DMS53 treated with DMSO at 0.1 percent for 48 hours (cell line): ENCODE measurements at regions not wholly inside any gene's neighbourhood (a gene's known extent, or its start where the extent isn't known, plus 50 kb on each side); places are given as distances from the start of the nearest gene placed in this dataset.

Experiments
- DNase-seq: peaks from one replicate; lab custom pipeline; 2025; ENCODE audit not compliant: unreplicated experiment; lab: John Stamatoyannopoulos, UW

DNA sequence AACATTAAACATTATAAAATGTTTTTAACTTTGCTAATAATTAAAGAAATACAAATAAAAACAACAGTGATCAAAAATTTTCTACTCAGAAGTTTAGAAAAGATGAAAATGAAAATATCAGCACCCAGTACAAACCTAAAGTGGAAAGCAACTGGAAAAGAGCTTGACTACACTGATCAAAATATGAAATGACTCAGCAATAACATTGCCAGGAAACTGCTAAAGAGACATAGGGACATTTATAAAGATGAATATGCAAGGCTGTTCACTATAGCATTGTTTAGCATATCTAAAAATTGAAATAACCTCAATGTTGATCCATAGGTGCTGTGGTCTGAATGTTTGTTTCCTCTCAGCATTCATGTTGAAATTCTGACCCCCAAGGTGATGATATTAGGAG lies 88.5 kb upstream of the NOCT start:
- DNase-seq, result no peak

- no peak for DNase-seq
Observed at GRCh38 chr4:138925495-138925894, 90.1 kb upstream of the NOCT start.

GRCh38 chr4:138919094-138919936 lies 96.3 kb upstream of the NOCT start:
- DNase-seq, result peak; percentile 71

GRCh38 chr4:138918169-138918869 lies 97.3 kb upstream of the NOCT start:
- no peak for DNase-seq

GRCh38 chr4:138916763-138917162 lies 98.8 kb upstream of the NOCT start:
- DNase-seq, result no peak

DNA sequence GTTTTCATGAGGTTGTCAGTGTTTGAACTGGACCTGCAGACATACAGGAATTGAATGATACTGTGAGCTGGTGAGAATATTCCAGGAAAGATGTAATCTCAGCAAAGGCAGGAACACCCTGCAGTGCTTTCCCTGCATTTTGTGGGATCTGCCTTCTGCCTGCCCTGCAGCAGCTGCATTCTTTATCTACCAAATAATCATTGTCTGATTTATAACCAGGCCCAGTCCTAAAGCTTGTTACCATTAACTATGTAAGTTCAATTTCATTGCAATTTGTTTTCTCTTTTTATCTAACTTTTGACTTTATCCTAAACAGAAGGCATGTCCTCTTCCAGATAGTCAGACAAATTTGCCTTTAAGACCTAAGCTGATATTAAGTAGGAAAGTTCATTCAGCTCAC lies 99.8 kb upstream of the NOCT start:
- DNase-seq, result no peak

GRCh38 chr4:138912704-138913340 lies 102.8 kb upstream of the NOCT start:
- DNase-seq, result peak; percentile 61

DNA sequence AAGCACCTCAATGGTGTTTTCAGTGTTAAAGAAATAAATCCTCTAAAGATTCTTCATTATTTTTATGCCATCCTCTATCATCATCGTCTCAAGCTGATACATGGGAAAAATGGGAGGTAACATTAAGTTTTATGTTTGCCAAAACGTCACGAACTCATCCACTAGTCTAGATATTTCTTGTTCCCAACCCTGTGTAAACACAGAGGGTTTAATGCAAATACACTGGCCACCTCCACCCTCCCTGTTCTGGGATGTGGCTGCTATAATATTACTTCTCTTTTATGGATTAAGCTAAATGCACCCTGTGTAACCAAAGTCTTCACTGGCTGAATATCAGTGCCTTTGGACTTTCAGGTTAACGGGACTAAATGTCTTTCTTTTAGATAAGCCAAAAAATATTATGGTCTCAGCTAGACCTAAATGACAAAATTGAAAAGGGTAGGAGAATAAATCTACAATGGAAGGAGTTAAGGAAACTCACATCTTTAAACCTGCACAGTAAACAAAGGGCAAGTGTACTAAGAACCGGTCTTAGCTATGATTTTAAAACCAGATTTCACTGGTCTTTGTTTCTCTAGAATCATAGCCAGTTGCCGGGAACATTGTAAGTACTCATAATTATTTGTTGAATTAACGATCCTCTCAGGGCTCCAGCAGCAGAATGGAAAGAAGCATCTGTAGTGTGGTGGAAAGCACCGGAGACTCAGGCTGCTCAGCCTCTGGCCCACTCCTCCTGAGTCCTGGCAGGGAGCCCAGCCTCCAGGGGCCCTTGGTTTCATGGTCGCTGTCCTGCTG lies 103.5 kb upstream of the NOCT start:
- DNase-seq, result peak; percentile 81

- DNase-seq, result peak; percentile 92
Observed at GRCh38 chr4:138910914-138911336, 104.7 kb upstream of the NOCT start.

DNA sequence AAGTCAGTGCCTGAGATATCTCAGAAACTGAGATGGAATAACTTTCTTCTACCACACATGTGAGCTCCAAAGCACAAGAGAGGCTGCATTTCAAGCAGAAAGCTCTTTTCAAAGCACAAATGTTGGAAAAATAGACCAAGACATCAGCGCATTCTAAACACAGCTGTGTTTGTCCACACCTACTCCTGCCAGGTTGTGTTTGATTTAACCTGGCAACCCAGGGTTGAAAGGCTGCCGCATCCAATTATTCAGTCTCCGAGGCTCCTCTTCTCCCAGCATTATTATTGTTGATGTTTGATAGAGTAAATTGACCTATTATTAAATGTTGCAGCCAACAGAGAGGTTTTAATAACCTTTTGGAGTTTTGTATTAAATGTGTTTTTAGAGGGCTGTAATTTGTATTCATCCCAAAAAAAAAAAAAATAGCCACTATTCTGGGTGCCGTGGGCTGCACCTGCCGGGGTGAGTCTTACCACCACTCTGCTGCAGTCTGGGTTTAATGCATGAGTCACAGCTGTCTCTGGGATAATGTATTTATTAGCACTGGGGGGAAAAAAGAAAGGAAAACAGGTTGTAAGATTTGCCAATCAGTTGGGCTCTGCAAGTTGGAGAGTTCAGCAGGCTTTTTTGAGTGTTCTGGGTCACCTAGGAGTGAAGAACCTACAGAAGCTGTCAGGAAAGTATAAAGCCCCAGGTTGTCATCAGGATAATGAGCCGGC lies 105.2 kb upstream of the NOCT start:
- peak; percentile 92 for DNase-seq

DNA sequence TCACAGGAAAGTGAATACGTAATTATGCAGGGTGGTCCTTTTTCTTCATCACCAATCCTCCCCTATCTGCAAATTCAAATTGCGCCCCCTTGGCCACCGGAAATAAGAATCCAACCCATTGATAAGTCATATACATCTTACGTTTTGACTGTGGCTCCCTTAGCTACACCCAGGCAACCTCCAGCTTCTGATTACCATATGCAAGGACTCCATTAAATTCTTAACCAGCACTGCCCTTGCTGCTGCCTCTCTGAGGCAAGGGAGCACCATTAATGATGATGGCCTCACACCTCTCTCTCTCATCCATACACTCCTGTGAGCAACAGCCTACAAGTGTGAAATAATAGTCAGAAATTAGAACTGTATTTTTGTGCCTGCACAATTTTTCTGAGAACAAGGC lies 106.0 kb upstream of the NOCT start:
- DNase-seq, result peak; percentile 44

DNA sequence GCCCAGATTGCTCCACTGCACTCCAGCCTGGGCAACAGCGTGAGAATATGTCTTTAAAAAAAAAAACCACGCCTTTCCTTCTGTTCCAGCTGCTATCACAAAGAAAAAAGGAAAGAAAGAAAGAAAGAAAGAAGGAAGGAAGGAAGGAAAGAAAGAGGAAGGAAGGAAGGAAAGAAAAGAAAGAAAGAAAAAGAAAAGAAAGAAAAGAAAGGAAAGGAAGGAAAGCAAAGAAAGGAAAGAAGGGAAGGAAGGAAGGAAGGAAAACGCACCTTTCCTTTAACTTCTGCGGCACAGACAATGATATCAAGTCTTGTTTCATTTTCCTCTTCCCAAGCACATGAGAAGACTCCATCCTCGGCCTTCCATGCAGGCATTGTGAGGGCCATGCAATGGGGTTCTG lies 107.4 kb upstream of the NOCT start:
- DNase-seq, result no peak

- DNase-seq, result no peak
Observed at GRCh38 chr4:138907174-138907573, 108.4 kb upstream of the NOCT start.

DNA sequence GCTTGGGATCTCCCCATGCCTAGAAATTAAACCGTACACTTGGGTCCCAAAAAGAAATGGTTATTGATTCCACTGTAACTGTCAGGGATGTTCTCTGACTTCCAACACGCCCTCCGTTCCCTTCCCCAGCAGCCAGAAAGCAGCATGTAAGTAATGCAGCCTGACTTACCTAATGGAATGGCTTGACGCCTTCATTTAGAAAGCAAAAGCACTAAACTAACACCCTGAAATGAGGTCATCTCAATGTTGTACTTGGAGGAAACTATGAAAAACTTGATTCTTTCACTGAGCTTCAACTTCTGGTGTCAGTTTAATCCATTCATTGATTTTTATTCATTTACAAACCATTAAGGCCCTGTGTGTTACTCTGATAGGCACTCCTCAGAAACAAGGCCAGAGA lies 110.8 kb upstream of the NOCT start:
- DNase-seq, result no peak

- DNase-seq, result no peak
Observed at GRCh38 chr4:138903185-138903584, 112.4 kb upstream of the NOCT start.

DNA sequence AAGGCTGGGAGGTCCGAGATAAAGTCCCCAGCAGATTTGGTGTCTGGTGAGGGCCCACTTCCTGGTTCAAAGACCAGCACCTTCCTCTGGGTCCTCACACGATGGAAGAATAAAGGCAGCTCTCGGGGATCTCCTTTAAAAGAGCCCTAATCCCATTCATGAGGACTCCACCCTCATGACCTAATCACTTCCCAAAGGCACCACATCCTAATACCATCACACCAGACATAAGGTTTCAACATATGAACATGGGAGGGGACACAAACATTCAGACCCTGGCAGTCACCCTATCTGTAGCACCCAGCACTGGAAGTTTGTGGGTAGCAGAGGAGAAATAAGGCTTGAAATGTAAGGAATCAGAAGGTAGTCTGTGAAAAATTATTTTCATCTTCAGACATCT lies 112.9 kb upstream of the NOCT start:
- DNase-seq, result no peak

- DNase-seq, result no peak
Observed at GRCh38 chr4:138901177-138901576, 114.4 kb upstream of the NOCT start.

GRCh38 chr4:138899999-138900398 lies 115.6 kb upstream of the NOCT start:
- DNase-seq, result no peak

DNA sequence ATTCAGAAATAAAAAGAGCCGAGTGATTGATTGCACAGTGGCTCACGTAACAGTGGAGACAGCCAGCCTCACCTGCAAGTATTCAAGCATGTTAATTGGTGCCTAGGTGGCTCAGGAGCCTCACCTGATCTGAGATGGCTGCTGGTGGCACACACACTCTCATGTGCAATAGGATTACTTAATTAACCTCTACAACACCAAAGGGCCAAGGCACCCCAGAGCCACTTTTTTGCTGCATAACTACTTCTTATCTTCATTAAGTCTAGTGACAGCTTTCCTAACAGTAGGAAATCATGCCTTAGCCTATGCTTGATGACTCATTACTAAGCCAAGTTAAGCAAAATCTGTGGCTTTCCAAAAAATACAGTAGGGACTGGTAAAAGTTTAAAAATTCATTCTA lies 117.3 kb upstream of the NOCT start:
- peak; percentile 48 for DNase-seq

DNA sequence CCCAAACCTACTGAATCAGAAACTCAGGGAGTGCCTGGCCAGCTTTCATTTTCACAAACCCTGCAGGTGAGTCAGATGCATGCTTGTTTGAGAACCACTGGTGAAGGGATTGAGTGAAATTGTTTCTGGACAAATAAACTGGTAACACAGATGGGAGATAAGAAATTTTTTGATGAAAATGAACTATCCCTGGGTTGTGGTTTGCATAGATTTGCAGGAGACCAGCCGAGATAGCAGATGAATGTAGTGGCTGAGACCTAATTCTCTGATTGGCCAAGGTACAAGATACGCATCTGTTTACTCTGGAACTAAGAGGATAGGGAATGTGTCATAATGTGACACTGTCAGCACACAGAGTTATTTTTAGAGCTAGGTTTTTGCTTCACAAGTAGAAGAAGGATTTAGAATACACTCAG lies 117.8 kb upstream of the NOCT start:
- DNase-seq, result peak; percentile 61

- no peak for DNase-seq
Observed at GRCh38 chr4:138894709-138895108, 120.9 kb upstream of the NOCT start.
